ENCODE measurements at regions not wholly inside any gene's neighbourhood (a gene's known extent, or its start where the extent isn't known, plus 50 kb on each side); places are given as distances from the start of the nearest gene placed in this dataset.

DNA sequence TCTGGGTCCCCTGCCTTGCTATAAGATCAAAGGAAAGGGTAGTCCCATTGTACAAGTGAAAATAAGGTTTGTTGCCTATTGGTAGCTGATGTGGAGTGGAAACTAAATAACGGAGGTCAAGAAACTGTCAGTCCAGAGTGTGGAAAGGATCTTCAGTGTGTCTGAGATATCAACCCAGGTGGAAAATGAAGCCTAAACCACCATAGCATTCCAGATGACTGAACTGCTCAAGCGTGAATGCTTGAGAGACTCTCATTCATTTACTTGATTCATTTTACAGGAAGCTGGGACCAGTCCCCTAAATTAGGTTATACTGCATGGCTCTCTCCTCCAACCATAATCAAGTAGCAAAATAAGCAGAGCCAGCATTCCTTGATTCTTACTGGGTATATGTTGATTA is 116.0 kb upstream of the SLC28A3 start:
- TF ChIP-seq, protein P1, sequence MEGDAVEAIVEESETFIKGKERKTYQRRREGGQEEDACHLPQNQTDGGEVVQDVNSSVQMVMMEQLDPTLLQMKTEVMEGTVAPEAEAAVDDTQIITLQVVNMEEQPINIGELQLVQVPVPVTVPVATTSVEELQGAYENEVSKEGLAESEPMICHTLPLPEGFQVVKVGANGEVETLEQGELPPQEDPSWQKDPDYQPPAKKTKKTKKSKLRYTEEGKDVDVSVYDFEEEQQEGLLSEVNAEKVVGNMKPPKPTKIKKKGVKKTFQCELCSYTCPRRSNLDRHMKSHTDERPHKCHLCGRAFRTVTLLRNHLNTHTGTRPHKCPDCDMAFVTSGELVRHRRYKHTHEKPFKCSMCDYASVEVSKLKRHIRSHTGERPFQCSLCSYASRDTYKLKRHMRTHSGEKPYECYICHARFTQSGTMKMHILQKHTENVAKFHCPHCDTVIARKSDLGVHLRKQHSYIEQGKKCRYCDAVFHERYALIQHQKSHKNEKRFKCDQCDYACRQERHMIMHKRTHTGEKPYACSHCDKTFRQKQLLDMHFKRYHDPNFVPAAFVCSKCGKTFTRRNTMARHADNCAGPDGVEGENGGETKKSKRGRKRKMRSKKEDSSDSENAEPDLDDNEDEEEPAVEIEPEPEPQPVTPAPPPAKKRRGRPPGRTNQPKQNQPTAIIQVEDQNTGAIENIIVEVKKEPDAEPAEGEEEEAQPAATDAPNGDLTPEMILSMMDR (IDR thresholded peaks at IDR 0.05; ENCODE audit: borderline replicate concordance, extremely low read depth, low read length, poor library complexity, severe bottlenecking), result no peak
- TF ChIP-seq EZH2 (IDR thresholded peaks at IDR 0.05; ENCODE audit: borderline replicate concordance, low read depth, low read length, severe bottlenecking), result no peak
